A549 (cell line): ENCODE measurements at regions not wholly inside any gene's neighbourhood (a gene's known extent, or its start where the extent isn't known, plus 50 kb on each side); places are given as distances from the start of the nearest gene placed in this dataset.

Experiments used
- BCL3 ChIP-seq: fragments of >200 bp; sonication (Bioruptor Twin); formaldehyde crosslinking; IDR thresholded peaks from 3 replicates; pipeline ENCODE4 v1.6.1; 2016
- CBX2 ChIP-seq: fragments of 200-600 bp; sonication (generic); IDR thresholded peaks from 2 replicates; pipeline ENCODE4 v1.6.1; 2016; ENCODE audit warnings: low read depth, mild to moderate bottlenecking, borderline replicate concordance
- CHD2 ChIP-seq: fragments of 150-350 bp; IDR thresholded peaks from 2 replicates; pipeline ENCODE4 v1.6.1; 2014; ENCODE audit warnings: low read length; ENCODE audit not compliant: partially characterized antibody
- CTCF ChIP-seq: fragments of >200 bp; sonication (Bioruptor Twin); formaldehyde crosslinking; IDR thresholded peaks from 3 replicates; pipeline ENCODE4 v1.5.1; 2016
- ELK1 ChIP-seq: fragments of 150-350 bp; IDR thresholded peaks from 2 replicates; pipeline ENCODE4 v1.6.1; 2014; ENCODE audit warnings: low read depth, mild to moderate bottlenecking, low read length
- GATA3 ChIP-seq: IDR thresholded peaks from 2 replicates; pipeline ENCODE4 v1.6.1; 2012; ENCODE audit warnings: borderline replicate concordance
- NFE2L2 ChIP-seq: fragments of 150-350 bp; conservative IDR thresholded peaks from 2 replicates; pipeline ENCODE4 v1.6.1; 2014; ENCODE audit warnings: low read length
- NR3C1 ChIP-seq: fragments of >200 bp; sonication (Bioruptor Twin); formaldehyde crosslinking; IDR thresholded peaks from 3 replicates; pipeline ENCODE4 v1.6.1; 2017
- POLR2A ChIP-seq: IDR thresholded peaks from 2 replicates; pipeline ENCODE4 v1.6.1; 2012; ENCODE audit warnings: mild to moderate bottlenecking, low read length
- RAD21 ChIP-seq, 2 experiments: fragments of >200 bp in 1 of 2; sonication (Bioruptor Twin) in 1 of 2; formaldehyde crosslinking in 1 of 2; IDR thresholded peaks in 1 of 2; conservative IDR thresholded peaks in 1 of 2; 2 replicates in 1 of 2; 3 replicates in 1 of 2; pipeline ENCODE4 v1.6.1; 2012 to 2018; ENCODE audit warnings: inconsistent platforms in 1 of 2
- TF ChIP-seq, protein P1 (sequence below): fragments of 450-650 bp; IDR thresholded peaks from 2 replicates; pipeline ENCODE4 v1.6.1; 2014; ENCODE audit warnings: antibody characterized with exemption
- TF ChIP-seq, protein P2 (sequence below): fragments of 250-450 bp; sonication (Bioruptor Pico); IDR thresholded peaks from 2 replicates; pipeline ENCODE4 v1.5.0; 2021; ENCODE audit warnings: mild to moderate bottlenecking, moderate library complexity, borderline replicate concordance

DNA sequence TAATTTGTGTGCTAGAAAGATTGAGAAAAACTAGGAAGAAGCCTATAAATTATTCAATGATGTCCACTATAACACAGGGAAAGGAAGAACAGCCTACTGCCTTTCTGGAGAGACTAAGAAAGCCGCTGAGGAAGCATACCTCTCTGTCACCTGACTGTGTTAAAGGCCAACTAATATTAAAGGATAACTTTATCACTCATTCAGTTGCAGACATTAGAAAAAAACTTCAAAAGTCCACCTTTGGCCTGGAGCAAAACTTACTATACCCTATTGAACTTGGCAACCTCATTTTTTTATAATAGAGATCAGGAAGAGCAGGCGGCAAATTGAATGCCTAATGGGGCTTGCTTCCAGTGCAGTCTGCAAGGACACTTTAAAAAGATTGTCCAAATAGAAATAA lies 309.5 kb upstream of the HSFY2 start:
- no peak for TF ChIP-seq CTCF
- TF ChIP-seq NFE2L2 = no peak
- TF ChIP-seq GATA3 = no peak
- TF ChIP-seq ELK1 = no peak
- TF ChIP-seq POLR2A = no peak
- TF ChIP-seq CBX2 = no peak
- TF ChIP-seq CHD2 = no peak
- TF ChIP-seq BCL3 = no peak
- TF ChIP-seq, protein P1, sequence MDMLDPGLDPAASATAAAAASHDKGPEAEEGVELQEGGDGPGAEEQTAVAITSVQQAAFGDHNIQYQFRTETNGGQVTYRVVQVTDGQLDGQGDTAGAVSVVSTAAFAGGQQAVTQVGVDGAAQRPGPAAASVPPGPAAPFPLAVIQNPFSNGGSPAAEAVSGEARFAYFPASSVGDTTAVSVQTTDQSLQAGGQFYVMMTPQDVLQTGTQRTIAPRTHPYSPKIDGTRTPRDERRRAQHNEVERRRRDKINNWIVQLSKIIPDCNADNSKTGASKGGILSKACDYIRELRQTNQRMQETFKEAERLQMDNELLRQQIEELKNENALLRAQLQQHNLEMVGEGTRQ = no peak
- no peak for TF ChIP-seq RAD21 (conservative IDR thresholded peaks at IDR 0.05 in 1 of 2, IDR thresholded peaks at IDR 0.05 in 1 of 2)
- TF ChIP-seq, protein P2, sequence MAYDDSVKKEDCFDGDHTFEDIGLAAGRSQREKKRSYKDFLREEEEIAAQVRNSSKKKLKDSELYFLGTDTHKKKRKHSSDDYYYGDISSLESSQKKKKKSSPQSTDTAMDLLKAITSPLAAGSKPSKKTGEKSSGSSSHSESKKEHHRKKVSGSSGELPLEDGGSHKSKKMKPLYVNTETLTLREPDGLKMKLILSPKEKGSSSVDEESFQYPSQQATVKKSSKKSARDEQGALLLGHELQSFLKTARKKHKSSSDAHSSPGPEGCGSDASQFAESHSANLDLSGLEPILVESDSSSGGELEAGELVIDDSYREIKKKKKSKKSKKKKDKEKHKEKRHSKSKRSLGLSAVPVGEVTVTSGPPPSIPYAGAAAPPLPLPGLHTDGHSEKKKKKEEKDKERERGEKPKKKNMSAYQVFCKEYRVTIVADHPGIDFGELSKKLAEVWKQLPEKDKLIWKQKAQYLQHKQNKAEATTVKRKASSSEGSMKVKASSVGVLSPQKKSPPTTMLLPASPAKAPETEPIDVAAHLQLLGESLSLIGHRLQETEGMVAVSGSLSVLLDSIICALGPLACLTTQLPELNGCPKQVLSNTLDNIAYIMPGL (CRISPR knock-in tag) = no peak
- no peak for TF ChIP-seq NR3C1
